GM06990 (cell line): ENCODE measurements at regions not wholly inside any gene's neighbourhood (a gene's known extent, or its start where the extent isn't known, plus 50 kb on each side); places are given as distances from the start of the nearest gene placed in this dataset.

Experiments used
- DNase-seq: peaks from one replicate; pipeline ENCODE4 v3.0.0-alpha.2; 2011; ENCODE audit not compliant: insufficient read length; ENCODE audit errors: extremely low read depth
- H3K27me3 ChIP-seq: replicated peaks from 2 replicates; pipeline ENCODE4 v1.6.0; 2011; ENCODE audit warnings: low read length; ENCODE audit not compliant: control insufficient read depth, insufficient read depth
- H3K36me3 ChIP-seq: 2 replicates; pipeline ENCODE4 v1.5.1; 2011; ENCODE audit warnings: low read length; ENCODE audit not compliant: control insufficient read depth, insufficient read depth
- H3K4me3 ChIP-seq: replicated peaks from 2 replicates; pipeline ENCODE4 v1.5.1; 2011; ENCODE audit warnings: low read depth, mild to moderate bottlenecking, control low read depth, low read length
- CTCF ChIP-seq: IDR thresholded peaks from 2 replicates; pipeline ENCODE4 v1.5.1; 2011; ENCODE audit warnings: low read length, control low read depth, mild to moderate bottlenecking, inconsistent platforms; ENCODE audit not compliant: insufficient read depth, poor library complexity, severe bottlenecking

DNA sequence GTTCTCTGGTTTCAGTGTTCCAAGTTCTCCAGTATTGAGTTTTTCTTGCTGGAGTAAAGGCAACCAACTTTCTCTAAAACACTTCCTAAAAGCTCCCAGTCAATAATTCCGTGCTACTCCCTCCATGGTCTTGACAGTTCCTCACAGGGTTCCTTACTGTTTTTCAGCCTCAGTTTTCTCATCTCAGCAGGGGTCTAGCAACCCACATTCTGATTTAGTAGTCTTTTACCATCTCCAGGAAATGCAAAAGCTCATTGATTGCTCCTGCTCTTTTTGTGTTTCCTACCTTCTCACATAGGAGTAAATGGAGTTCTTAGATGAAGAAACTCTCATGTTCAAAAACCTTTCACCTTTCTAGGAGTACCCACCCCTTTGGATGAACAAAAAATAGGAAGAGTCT, 978.8 kb upstream of the POU3F3 start:
- H3K36me3 ChIP-seq = no peaks in the 10 kb centered on the region
- H3K27me3 ChIP-seq = no peaks in the 10 kb centered on the region
- H3K4me3 ChIP-seq = no peak overlapping the region
- TF ChIP-seq CTCF = no peak
- DNase-seq = no peak

DNA sequence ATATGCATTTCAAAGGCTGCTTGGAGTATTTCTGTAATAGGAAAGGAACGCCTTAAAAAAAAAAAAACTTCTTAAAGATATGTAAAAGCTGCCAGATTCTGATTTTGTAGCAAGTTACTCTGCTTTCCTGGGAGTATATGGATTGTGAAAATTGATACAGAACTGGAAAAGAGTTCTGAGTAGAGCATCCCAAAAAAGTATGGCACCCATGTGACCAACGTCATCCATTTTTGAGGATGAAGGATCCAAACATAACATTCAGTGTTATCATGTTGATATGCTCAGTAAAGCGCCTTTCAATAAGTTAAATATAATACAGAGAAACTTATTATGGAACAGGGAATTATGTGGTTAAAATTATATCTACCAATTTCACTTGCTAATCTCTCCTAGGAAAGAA, 978.4 kb upstream of the POU3F3 start:
- no peak for DNase-seq
- TF ChIP-seq CTCF = no peak
- Histone ChIP-seq H3K27me3 (no peaks in the 10 kb centered on the region), H3K36me3 (no peaks in the 10 kb centered on the region), H3K4me3 (no peak overlapping the region)

- Histone ChIP-seq H3K36me3 (no peaks in the 10 kb centered on the region), H3K27me3 (no peaks in the 10 kb centered on the region), H3K4me3 (no peak overlapping the region)
- no peak for TF ChIP-seq CTCF
- DNase-seq = no peak
These were observed 977.3 kb upstream of the POU3F3 start for GRCh38 chr2:103876611-103877010.

- no peaks in the 10 kb centered on the region for H3K36me3 ChIP-seq
- H3K27me3 ChIP-seq = no peaks in the 10 kb centered on the region
- H3K4me3 ChIP-seq = no peak overlapping the region
- no peak for TF ChIP-seq CTCF
- DNase-seq = no peak
These were observed 974.8 kb upstream of the POU3F3 start for GRCh38 chr2:103879101-103879500.

DNA sequence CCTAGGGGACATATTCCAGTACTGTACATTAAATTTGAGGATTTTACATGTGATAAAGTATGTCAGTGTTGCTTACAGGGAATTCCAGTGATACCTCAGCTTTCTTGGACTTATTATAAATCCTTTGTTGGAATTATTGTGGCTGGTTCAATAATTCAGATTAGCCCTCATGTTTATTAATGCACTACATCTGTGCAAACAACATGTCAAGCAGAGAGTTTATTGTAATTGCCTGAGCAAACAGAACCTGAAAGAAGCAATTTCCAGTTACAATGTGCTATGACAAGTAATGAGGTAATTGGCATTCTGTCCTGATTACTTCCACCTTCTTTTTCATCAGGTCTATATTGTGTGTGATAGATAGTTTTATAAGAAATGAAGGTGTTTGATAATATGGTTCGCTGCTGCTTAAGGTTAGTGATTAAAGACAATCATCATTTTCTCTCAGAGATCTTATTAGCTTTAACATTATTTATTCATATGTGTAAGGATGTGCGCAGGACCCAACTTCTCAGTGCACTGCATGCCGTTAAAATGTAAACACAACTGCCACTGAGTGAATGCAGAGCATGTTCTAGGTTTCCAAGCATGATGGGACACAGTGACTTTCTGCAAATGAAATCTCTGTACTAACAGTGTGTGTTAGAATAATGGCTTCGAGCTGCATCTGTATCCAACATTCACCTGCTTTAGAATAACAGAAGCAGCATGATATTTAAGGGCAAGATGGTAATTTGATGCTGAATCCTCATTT, 973.7 kb upstream of the POU3F3 start:
- no peak overlapping the region for H3K4me3 ChIP-seq
- TF ChIP-seq CTCF = no peak
- H3K27me3 ChIP-seq = no peaks in the 10 kb centered on the region
- no peak for DNase-seq
- H3K36me3 ChIP-seq = no peaks in the 10 kb centered on the region

DNA sequence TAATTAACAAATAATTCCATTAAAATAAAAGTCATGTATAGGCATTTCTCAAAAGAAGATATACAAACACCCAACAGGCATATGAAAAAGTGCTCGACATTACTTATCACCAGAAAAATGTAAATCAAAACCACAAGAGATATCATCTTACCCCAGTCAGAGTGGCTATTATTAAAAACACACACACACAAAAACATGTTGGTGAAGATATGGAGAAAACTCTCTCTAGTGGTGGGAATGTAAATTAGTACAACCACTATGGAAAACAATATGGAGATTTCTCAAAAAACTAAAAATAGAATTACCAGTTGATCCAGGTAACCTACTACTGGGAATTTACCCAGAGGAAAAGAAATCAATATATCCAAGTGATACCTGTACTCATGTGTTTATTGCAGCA, 966.3 kb upstream of the POU3F3 start:
- no peak for TF ChIP-seq CTCF
- H3K27me3 ChIP-seq = no peaks in the 10 kb centered on the region
- H3K4me3 ChIP-seq = no peak overlapping the region
- DNase-seq = no peak
- no peaks in the 10 kb centered on the region for H3K36me3 ChIP-seq
